SU-DHL-6 (cell line): ENCODE measurements at regions not wholly inside any gene's neighbourhood (a gene's known extent, or its start where the extent isn't known, plus 50 kb on each side); places are given as distances from the start of the nearest gene placed in this dataset.

ENCODE experiments used
- H2AFZ ChIP-seq: fragments of 200-600 bp; sonication (generic); 2 replicates; pipeline ENCODE4 v1.6.1; 2014; ENCODE audit warnings: low read depth, mild to moderate bottlenecking, moderate library complexity, mixed read lengths, antibody characterized with exemption, low read length; ENCODE audit not compliant: severe bottlenecking
- H3F3A ChIP-seq: fragments of 200-600 bp; shearing (Covaris generic); 2 replicates; pipeline ENCODE4 v1.6.0; 2016; ENCODE audit warnings: antibody characterized with exemption, mild to moderate bottlenecking; ENCODE audit not compliant: insufficient read depth
- H3K27ac ChIP-seq: fragments of 200-600 bp; sonication (generic); 2 replicates; pipeline ENCODE4 v1.5.1; 2016; ENCODE audit warnings: low read depth, mild to moderate bottlenecking, low read length, moderate library complexity, mixed read lengths
- H3K27me3 ChIP-seq: fragments of 200-600 bp; sonication (generic), shearing (Covaris generic); 2 replicates; pipeline ENCODE4 v1.6.0; 2014; ENCODE audit warnings: mild to moderate bottlenecking, low read length
- H3K36me3 ChIP-seq: fragments of 200-600 bp; sonication (generic); 2 replicates; pipeline ENCODE4 v1.6.1; 2014; ENCODE audit warnings: mild to moderate bottlenecking, low read length, mixed read lengths
- H3K4me2 ChIP-seq: fragments of 300-600, 200-600 bp; shearing (Covaris generic), sonication (generic); 2 replicates; pipeline ENCODE4 v1.6.0; 2014; ENCODE audit warnings: low read length, low read depth, mild to moderate bottlenecking; ENCODE audit not compliant: poor library complexity, severe bottlenecking
- H3K4me3 ChIP-seq: fragments of 200-600 bp; sonication (generic); 2 replicates; pipeline ENCODE4 v1.5.1; 2014; ENCODE audit warnings: antibody characterized with exemption, low read length, mild to moderate bottlenecking, mixed read lengths; ENCODE audit not compliant: insufficient read depth, poor library complexity, severe bottlenecking
- H3K79me2 ChIP-seq: fragments of 200-600 bp; sonication (generic); 2 replicates; pipeline ENCODE4 v1.6.1; 2014; ENCODE audit warnings: mild to moderate bottlenecking, low read length, moderate library complexity; ENCODE audit not compliant: insufficient read depth
- H3K9ac ChIP-seq: fragments of 200-600 bp; sonication (generic); 2 replicates; pipeline ENCODE4 v1.7.0; 2014; ENCODE audit warnings: mild to moderate bottlenecking, low read length
- H3K9me2 ChIP-seq: fragments of 200-600 bp; sonication (generic); replicated peaks from 2 replicates; pipeline ENCODE4 v1.6.1; 2014; ENCODE audit warnings: low read length; ENCODE audit not compliant: insufficient read depth
- H3K9me3 ChIP-seq: fragments of 200-600 bp; sonication (generic); 2 replicates; pipeline ENCODE4 v1.6.1; 2014; ENCODE audit warnings: low read length, mixed read lengths; ENCODE audit not compliant: insufficient read depth
- H4K20me1 ChIP-seq: fragments of 200-600 bp; sonication (generic); 2 replicates; pipeline ENCODE4 v1.6.1; 2014; ENCODE audit warnings: low read depth, mild to moderate bottlenecking, antibody characterized with exemption, low read length, moderate library complexity, mixed read lengths
- EZH2phosphoT487 ChIP-seq: fragments of 200-600 bp; sonication (generic), shearing (Covaris generic); conservative IDR thresholded peaks from 2 replicates; pipeline ENCODE4 v1.6.1; 2018; ENCODE audit warnings: mild to moderate bottlenecking, antibody characterized with exemption, low read length, moderate library complexity, mixed read lengths
- TF ChIP-seq, protein P1 (sequence below): fragments of 200-600 bp; sonication (generic); IDR thresholded peaks from one replicate; pipeline ENCODE4 v1.5.1; 2017; ENCODE audit warnings: antibody characterized with exemption, mild to moderate bottlenecking, low read length, moderate library complexity; ENCODE audit not compliant: insufficient read depth, poor library complexity, severe bottlenecking

DNA sequence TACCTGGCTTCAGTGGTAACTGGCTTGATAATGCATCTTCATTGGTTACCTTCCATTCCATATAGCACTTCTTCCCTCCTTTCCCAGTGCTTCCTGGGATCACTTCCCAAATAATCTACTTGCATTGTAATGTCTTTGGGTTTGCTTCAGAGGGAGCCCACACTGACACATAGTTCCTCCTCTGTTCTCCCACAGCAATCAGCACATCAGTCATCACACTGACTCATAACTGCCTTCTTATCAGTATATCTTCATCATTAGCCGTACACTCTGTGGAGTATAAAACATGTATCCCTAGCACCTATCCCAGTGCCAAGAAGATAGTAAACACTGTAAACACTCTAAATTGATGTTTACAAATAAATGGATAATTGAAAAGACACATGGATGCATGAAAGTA lies 91.4 kb upstream of the SCN10A start:
- Histone ChIP-seq H4K20me1 (no peaks in the 10 kb centered on the region), H2AFZ (no peak overlapping the region), H3K9me3 (no peaks in the 10 kb centered on the region), H3F3A (no peaks in the 10 kb centered on the region), H3K36me3 (no peaks in the 10 kb centered on the region), H3K79me2 (no peaks in the 10 kb centered on the region), H3K9ac (no peak overlapping the region), H3K27me3 (no peaks in the 10 kb centered on the region), H3K27ac (no peak overlapping the region), H3K4me2 (no peak overlapping the region), H3K9me2 (no peaks in the 10 kb centered on the region), H3K4me3 (no peak overlapping the region)
- no peak for TF ChIP-seq EZH2phosphoT487

DNA sequence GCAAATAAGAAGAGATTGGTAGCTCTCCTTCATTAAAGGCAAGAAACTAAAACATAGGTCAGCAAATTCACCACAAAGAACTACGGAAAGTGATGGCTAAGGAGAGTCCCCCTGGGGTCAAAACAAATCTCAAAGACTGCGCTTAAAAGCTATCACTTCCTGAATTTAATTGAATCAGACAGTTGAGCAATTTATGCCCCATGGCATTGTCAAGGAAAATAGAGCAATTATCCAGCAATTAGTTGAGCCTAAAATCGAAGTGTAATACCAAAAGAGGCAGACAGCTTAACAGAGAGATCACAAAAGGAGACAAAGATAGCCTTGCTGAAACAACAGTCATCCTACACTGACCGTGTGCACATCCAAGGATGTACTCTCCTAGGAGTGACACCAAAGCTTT lies 74.4 kb upstream of the SCN10A start:
- Histone ChIP-seq H4K20me1 (no peaks in the 10 kb centered on the region), H3K4me3 (no peak overlapping the region), H2AFZ (no peak overlapping the region), H3K27me3 (no peaks in the 10 kb centered on the region), H3K27ac (no peak overlapping the region), H3K36me3 (no peaks in the 10 kb centered on the region), H3K9me2 (no peaks in the 10 kb centered on the region), H3F3A (no peaks in the 10 kb centered on the region), H3K9ac (no peak overlapping the region), H3K79me2 (no peaks in the 10 kb centered on the region), H3K4me2 (no peak overlapping the region), H3K9me3 (no peaks in the 10 kb centered on the region)
- TF ChIP-seq, protein P1, sequence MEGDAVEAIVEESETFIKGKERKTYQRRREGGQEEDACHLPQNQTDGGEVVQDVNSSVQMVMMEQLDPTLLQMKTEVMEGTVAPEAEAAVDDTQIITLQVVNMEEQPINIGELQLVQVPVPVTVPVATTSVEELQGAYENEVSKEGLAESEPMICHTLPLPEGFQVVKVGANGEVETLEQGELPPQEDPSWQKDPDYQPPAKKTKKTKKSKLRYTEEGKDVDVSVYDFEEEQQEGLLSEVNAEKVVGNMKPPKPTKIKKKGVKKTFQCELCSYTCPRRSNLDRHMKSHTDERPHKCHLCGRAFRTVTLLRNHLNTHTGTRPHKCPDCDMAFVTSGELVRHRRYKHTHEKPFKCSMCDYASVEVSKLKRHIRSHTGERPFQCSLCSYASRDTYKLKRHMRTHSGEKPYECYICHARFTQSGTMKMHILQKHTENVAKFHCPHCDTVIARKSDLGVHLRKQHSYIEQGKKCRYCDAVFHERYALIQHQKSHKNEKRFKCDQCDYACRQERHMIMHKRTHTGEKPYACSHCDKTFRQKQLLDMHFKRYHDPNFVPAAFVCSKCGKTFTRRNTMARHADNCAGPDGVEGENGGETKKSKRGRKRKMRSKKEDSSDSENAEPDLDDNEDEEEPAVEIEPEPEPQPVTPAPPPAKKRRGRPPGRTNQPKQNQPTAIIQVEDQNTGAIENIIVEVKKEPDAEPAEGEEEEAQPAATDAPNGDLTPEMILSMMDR = no peak
- no peak for TF ChIP-seq EZH2phosphoT487

DNA sequence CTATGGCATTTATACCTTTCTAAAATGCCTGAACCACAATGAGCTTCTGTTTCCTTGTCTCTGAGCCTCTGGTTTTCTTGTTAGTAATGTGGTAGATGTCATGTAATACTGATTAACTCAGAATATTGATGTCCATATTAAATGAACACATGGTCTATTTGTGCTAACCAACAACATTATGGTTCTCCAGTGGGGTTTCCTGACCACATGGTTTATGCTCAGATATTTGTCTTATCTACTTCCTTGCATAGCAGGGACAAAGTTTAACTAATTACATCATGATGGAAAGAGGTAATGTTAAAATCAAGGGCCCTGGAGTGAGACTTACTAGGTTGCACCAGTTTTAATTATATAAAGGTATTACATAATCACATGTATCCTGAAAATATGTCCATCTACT lies 62.6 kb upstream of the SCN10A start:
- Histone ChIP-seq H3K4me2 (no peak overlapping the region), H3K4me3 (no peak overlapping the region), H3K79me2 (no peaks in the 10 kb centered on the region), H3K27me3 (no peaks in the 10 kb centered on the region; the same call in 1 of the 2 replicates), H3K9me2 (no peaks in the 10 kb centered on the region), H3K9ac (no peak overlapping the region), H2AFZ (no peak overlapping the region), H3K27ac (no peak overlapping the region), H3K9me3 (no peaks in the 10 kb centered on the region), H3F3A (no peaks in the 10 kb centered on the region), H4K20me1 (no peaks in the 10 kb centered on the region), H3K36me3 (no peaks in the 10 kb centered on the region)
- TF ChIP-seq, protein P1 = no peak
- TF ChIP-seq EZH2phosphoT487 = no peak
